Trophoblast cell (in vitro differentiated cells and primary cell): ENCODE measurements at regions not wholly inside any gene's neighbourhood (a gene's known extent, or its start where the extent isn't known, plus 50 kb on each side); places are given as distances from the start of the nearest gene placed in this dataset.
"Not testable (repeated sequence)": the region's sequence is repeated elsewhere in the genome, so short reads cannot be mapped to it uniquely, and the experiment has no call there.

Experiments
- DNase-seq, 2 donors: peaks; one replicate each; pipeline ENCODE4 v3.0.0-alpha.2; 2016
- H2AFZ ChIP-seq: 2 replicates; pipeline ENCODE4 v1.6.1; 2013; ENCODE audit warnings: low read length, moderate library complexity, mild to moderate bottlenecking; ENCODE audit not compliant: insufficient read depth, poor library complexity
- H2AK5ac ChIP-seq: 2 replicates; pipeline ENCODE4 v1.6.1; 2013; ENCODE audit warnings: mild to moderate bottlenecking, low read length
- H2BK120ac ChIP-seq: 2 replicates; pipeline ENCODE4 v1.6.1; 2013; ENCODE audit warnings: low read length, mild to moderate bottlenecking, moderate library complexity; ENCODE audit not compliant: insufficient read depth, poor library complexity
- H2BK12ac ChIP-seq: 2 replicates; pipeline ENCODE4 v1.6.1; 2013; ENCODE audit warnings: mild to moderate bottlenecking, low read length, moderate library complexity
- H2BK5ac ChIP-seq: 2 replicates; pipeline ENCODE4 v1.6.1; 2013; ENCODE audit warnings: low read length, low read depth, moderate library complexity, mild to moderate bottlenecking; ENCODE audit not compliant: poor library complexity
- H3K14ac ChIP-seq: 2 replicates; pipeline ENCODE4 v1.6.1; 2013; ENCODE audit warnings: mild to moderate bottlenecking, low read length
- H3K18ac ChIP-seq: 2 replicates; pipeline ENCODE4 v1.6.1; 2013; ENCODE audit warnings: mild to moderate bottlenecking, low read length
- H3K23ac ChIP-seq: 2 replicates; pipeline ENCODE4 v1.6.1; 2013; ENCODE audit warnings: low read length
- H3K27ac ChIP-seq: 2 replicates; pipeline ENCODE4 v1.5.1; 2013; ENCODE audit warnings: low read depth, mild to moderate bottlenecking, inconsistent platforms, low read length, moderate library complexity
- H3K27me3 ChIP-seq: 2 replicates; pipeline ENCODE4 v1.6.1; 2013; ENCODE audit warnings: inconsistent platforms, mild to moderate bottlenecking, low read length, moderate library complexity; ENCODE audit not compliant: insufficient read depth
- H3K36me3 ChIP-seq, 2 experiments: 1 replicate in 1 of 2; 2 replicates in 1 of 2; pipeline ENCODE4 v1.6.1; 2013; ENCODE audit warnings: low read length in 2 of 2, mild to moderate bottlenecking in 2 of 2, moderate library complexity in 1 of 2; ENCODE audit not compliant: insufficient read depth in 2 of 2, control insufficient read depth in 1 of 2
- H3K4ac ChIP-seq: 2 replicates; pipeline ENCODE4 v1.6.1; 2013; ENCODE audit warnings: low read depth, mild to moderate bottlenecking, low read length, moderate library complexity
- H3K4me1 ChIP-seq, 2 experiments: 1 replicate in 1 of 2; 2 replicates in 1 of 2; pipeline ENCODE4 v1.6.1; 2013; ENCODE audit warnings: low read length in 2 of 2, mild to moderate bottlenecking in 2 of 2, moderate library complexity in 1 of 2; ENCODE audit not compliant: insufficient read depth in 2 of 2, control insufficient read depth in 1 of 2
- H3K4me2 ChIP-seq: 2 replicates; pipeline ENCODE4 v1.6.1; 2013; ENCODE audit warnings: inconsistent platforms, mild to moderate bottlenecking, low read length, moderate library complexity
- H3K4me3 ChIP-seq: 2 replicates; pipeline ENCODE4 v1.5.1; 2013; ENCODE audit warnings: mild to moderate bottlenecking, low read depth, low read length, inconsistent platforms
- H3K79me1 ChIP-seq: one replicate; pipeline ENCODE4 v1.6.1; 2013; ENCODE audit warnings: low read length
- H3K79me2 ChIP-seq: 2 replicates; pipeline ENCODE4 v1.6.1; 2013; ENCODE audit warnings: low read length, mild to moderate bottlenecking; ENCODE audit not compliant: control insufficient read depth, insufficient read depth, poor library complexity
- H3K9ac ChIP-seq: 2 replicates; pipeline ENCODE4 v1.6.1; 2013; ENCODE audit warnings: mild to moderate bottlenecking, low read length
- H3K9me3 ChIP-seq: 2 replicates; pipeline ENCODE4 v1.6.1; 2013; ENCODE audit warnings: low read depth, mild to moderate bottlenecking, control low read depth, inconsistent platforms, low read length; ENCODE audit not compliant: insufficient read depth
- H4K12ac ChIP-seq: 2 replicates; pipeline ENCODE4 v1.6.1; 2013; ENCODE audit warnings: low read depth, mild to moderate bottlenecking, low read length, moderate library complexity
- H4K8ac ChIP-seq: 2 replicates; pipeline ENCODE4 v1.6.1; 2013; ENCODE audit warnings: low read depth, mild to moderate bottlenecking, low read length, moderate library complexity
- H4K91ac ChIP-seq: one replicate; pipeline ENCODE4 v1.6.1; 2013; ENCODE audit warnings: low read depth, mild to moderate bottlenecking, low read length, moderate library complexity
- WGBS: extraction: QIAGEN DNeasy Blood & Tissue Kit; methylation state at CpG from one replicate; pipeline ENCODE4 v1.1.7; 2013; ENCODE audit warnings: missing lambda C conversion rate; ENCODE audit not compliant: insufficient read length, insufficient coverage; ENCODE audit errors: extremely low coverage; 5-methylcytosine and 5-hydroxymethylcytosine counted together

GRCh38 chr7:16089191-16089590 lies 332.1 kb downstream of the CRPPA start:
- no peak overlapping the region for H3K4me2 ChIP-seq

GRCh38 chr7:16086743-16087142 lies 334.6 kb downstream of the CRPPA start:
- no peak overlapping the region for H2AFZ ChIP-seq
- no peak for DNase-seq
- H2BK120ac ChIP-seq, result no peak overlapping the region
- no peaks in the 10 kb centered on the region for H3K79me1 ChIP-seq
- H4K8ac ChIP-seq, result no peak overlapping the region
- H3K27me3 ChIP-seq, result no peaks in the 10 kb centered on the region
- no peak overlapping the region for H4K91ac ChIP-seq
- peaks cover 1% of the 10 kb centered on the region for H3K9me3 ChIP-seq
- no peaks in the 10 kb centered on the region for H3K4me1 ChIP-seq
- no peak overlapping the region for H3K9ac ChIP-seq
- H4K12ac ChIP-seq, result no peak overlapping the region
- H3K14ac ChIP-seq, result no peak overlapping the region
- H3K27ac ChIP-seq, result no peak overlapping the region
- no CpG with 5 or more reads among the region's 1 CpG for WGBS
- H2BK12ac ChIP-seq, result no peak overlapping the region
- no peak overlapping the region for H3K4me3 ChIP-seq
- H2BK5ac ChIP-seq, result no peak overlapping the region
- no peaks in the 10 kb centered on the region for H3K36me3 ChIP-seq
- no peak overlapping the region for H2AK5ac ChIP-seq
- H3K18ac ChIP-seq, result no peak overlapping the region
- no peak overlapping the region for H3K4ac ChIP-seq
- no peak overlapping the region for H3K23ac ChIP-seq
- no peak overlapping the region for H3K4me2 ChIP-seq
- no peaks in the 10 kb centered on the region for H3K79me2 ChIP-seq

More at GRCh38 chr7:16089191-16089590, 332.1 kb downstream of the CRPPA start:
- no peak overlapping the region for H2BK5ac ChIP-seq
- DNase-seq, result no peak
- H4K91ac ChIP-seq, result no peak overlapping the region
- no peak overlapping the region for H3K9ac ChIP-seq
- no peak overlapping the region for H2BK12ac ChIP-seq
- H3K27ac ChIP-seq, result no peak overlapping the region
- no peak overlapping the region for H4K8ac ChIP-seq
- H3K79me1 ChIP-seq, result no peaks in the 10 kb centered on the region
- no peaks in the 10 kb centered on the region for H3K36me3 ChIP-seq
- H2AK5ac ChIP-seq, result no peak overlapping the region
- H2AFZ ChIP-seq, result no peak overlapping the region
- no peaks in the 10 kb centered on the region for H3K27me3 ChIP-seq
- H3K4me1 ChIP-seq, result no peaks in the 10 kb centered on the region
- no peak overlapping the region for H4K12ac ChIP-seq
- H3K79me2 ChIP-seq, result no peaks in the 10 kb centered on the region
- no peaks in the 10 kb centered on the region for H3K9me3 ChIP-seq
- H3K4me3 ChIP-seq, result no peak overlapping the region
- H3K18ac ChIP-seq, result no peak overlapping the region
- H3K14ac ChIP-seq, result no peak overlapping the region
- no peak overlapping the region for H3K23ac ChIP-seq
- no peak overlapping the region for H2BK120ac ChIP-seq
- WGBS, result no CpG with 5 or more reads among the region's 19 CpGs
- no peak overlapping the region for H3K4ac ChIP-seq

- not testable (repeated sequence) for H2BK5ac ChIP-seq, H2AK5ac ChIP-seq, H3K79me2 ChIP-seq, H3K4me2 ChIP-seq, H3K9me3 ChIP-seq, H3K9ac ChIP-seq, H2AFZ ChIP-seq, H3K23ac ChIP-seq, H2BK120ac ChIP-seq, H3K27ac ChIP-seq, H3K27me3 ChIP-seq, H4K8ac ChIP-seq, H3K14ac ChIP-seq, DNase-seq, H3K4me3 ChIP-seq, H3K4ac ChIP-seq, H3K18ac ChIP-seq, H3K79me1 ChIP-seq, H3K4me1 ChIP-seq, H4K91ac ChIP-seq, H4K12ac ChIP-seq, H3K36me3 ChIP-seq, H2BK12ac ChIP-seq
- no CpG with 5 or more reads among the region's 6 CpGs for WGBS
Observed at GRCh38 chr7:16085780-16086179, 335.6 kb downstream of the CRPPA start.

- H3K4me3 ChIP-seq, result no peak overlapping the region
- H3K79me2 ChIP-seq, result no peaks in the 10 kb centered on the region
- no peak overlapping the region for H2BK12ac ChIP-seq
- H3K9me3 ChIP-seq, result peaks cover 1% of the 10 kb centered on the region
- no peak overlapping the region for H2BK5ac ChIP-seq
- H3K4me2 ChIP-seq, result no peak overlapping the region
- no peak overlapping the region for H4K12ac ChIP-seq
- H3K23ac ChIP-seq, result no peak overlapping the region
- H3K27me3 ChIP-seq, result no peaks in the 10 kb centered on the region
- H3K36me3 ChIP-seq, result no peaks in the 10 kb centered on the region
- WGBS, result no CpG with 5 or more reads among the region's 4 CpGs
- H3K18ac ChIP-seq, result no peak overlapping the region
- no peak overlapping the region for H3K9ac ChIP-seq
- H4K91ac ChIP-seq, result no peak overlapping the region
- no peak overlapping the region for H3K27ac ChIP-seq
- H3K4ac ChIP-seq, result no peak overlapping the region
- no peak overlapping the region for H3K14ac ChIP-seq
- no peaks in the 10 kb centered on the region for H3K4me1 ChIP-seq
- no peak overlapping the region for H4K8ac ChIP-seq
- H2BK120ac ChIP-seq, result no peak overlapping the region
- H2AFZ ChIP-seq, result no peak overlapping the region
- H2AK5ac ChIP-seq, result no peak overlapping the region
- no peaks in the 10 kb centered on the region for H3K79me1 ChIP-seq
- DNase-seq, result no peak
Observed at GRCh38 chr7:16084875-16085274, 336.5 kb downstream of the CRPPA start.
